ENCODE measurements at regions not wholly inside any gene's neighbourhood (a gene's known extent, or its start where the extent isn't known, plus 50 kb on each side); places are given as distances from the start of the nearest gene placed in this dataset.

- TF ChIP-seq POLR2A (IDR thresholded peaks at IDR 0.05), result no peak
- TF ChIP-seq CTCF (IDR thresholded peaks at IDR 0.05), result no peak
- no peak for TF ChIP-seq POLR2AphosphoS5 (IDR thresholded peaks at IDR 0.05)
Observed at GRCh38 chr11:69950621-69951020, 127.5 kb upstream of the ANO1 start.

Data from sigmoid colon (tissue), 4 donors.